ENCODE measurements at regions not wholly inside any gene's neighbourhood (a gene's known extent, or its start where the extent isn't known, plus 50 kb on each side); places are given as distances from the start of the nearest gene placed in this dataset.

- no peak for TF ChIP-seq CTCF (conservative IDR thresholded peaks at IDR 0.05; ENCODE audit: low read depth, low read length)
- TF ChIP-seq EZH2 (IDR thresholded peaks at IDR 0.05; ENCODE audit: low read length, unreplicated experiment) = no peak
These were observed 206.1 kb downstream of the SLC39A8 start for GRCh38 chr4:102139132-102139573.

All from PC-3 (cell line).